GM20000 (cell line): ENCODE measurements at regions not wholly inside any gene's neighbourhood (a gene's known extent, or its start where the extent isn't known, plus 50 kb on each side); places are given as distances from the start of the nearest gene placed in this dataset.

Experiments used
- DNase-seq: peaks from one replicate; pipeline ENCODE4 v3.0.0; 2012; ENCODE audit warnings: low spot score
- CTCF ChIP-seq: IDR thresholded peaks from 2 replicates; pipeline ENCODE4 v1.5.1; 2012; ENCODE audit warnings: mild to moderate bottlenecking, control low read depth; ENCODE audit errors: extremely low read depth, missing control alignments

DNA sequence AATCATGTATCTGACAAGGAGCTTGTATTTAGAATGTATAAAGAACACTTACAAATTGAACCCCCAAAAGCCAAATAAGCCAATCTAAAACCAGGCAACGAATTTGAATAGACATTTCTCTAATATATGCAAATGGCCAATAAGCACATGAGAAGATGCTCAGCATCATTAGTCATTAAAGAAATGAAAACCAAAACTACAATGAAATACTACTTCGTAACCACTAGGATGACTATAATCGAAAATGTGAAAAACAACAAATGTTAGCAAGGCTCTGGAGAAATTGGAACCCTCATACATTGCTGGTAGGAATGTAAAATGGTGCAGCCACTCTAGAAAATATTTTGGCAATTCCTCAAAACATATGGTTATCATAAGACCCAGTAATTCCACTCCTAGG lies 105.8 kb upstream of the TOP1 start:
- TF ChIP-seq CTCF, result no peak
- no peak for DNase-seq

GRCh38 chr20:40925829-40926510 lies 102.7 kb upstream of the TOP1 start:
- DNase-seq, result no peak
- TF ChIP-seq CTCF, result no peak

DNA sequence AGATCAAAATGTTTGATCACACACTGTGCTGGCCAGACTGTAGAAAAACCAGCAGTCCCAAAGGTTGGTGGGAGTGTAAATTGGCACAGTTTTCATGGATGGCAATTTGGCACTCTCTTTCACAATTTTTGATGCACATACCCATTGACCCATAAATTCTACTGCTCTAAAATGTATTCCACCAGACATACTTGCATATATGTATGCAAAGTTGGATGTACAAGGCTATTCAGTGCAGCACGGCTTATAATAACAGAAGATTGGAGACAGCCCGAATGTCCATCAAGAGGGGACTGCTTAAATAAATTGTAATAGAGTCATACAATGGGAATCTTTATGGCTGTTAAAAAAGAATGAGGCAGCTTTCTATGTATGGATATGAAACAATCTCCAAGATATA lies 101.7 kb upstream of the TOP1 start:
- TF ChIP-seq CTCF, result no peak
- DNase-seq, result no peak

DNA sequence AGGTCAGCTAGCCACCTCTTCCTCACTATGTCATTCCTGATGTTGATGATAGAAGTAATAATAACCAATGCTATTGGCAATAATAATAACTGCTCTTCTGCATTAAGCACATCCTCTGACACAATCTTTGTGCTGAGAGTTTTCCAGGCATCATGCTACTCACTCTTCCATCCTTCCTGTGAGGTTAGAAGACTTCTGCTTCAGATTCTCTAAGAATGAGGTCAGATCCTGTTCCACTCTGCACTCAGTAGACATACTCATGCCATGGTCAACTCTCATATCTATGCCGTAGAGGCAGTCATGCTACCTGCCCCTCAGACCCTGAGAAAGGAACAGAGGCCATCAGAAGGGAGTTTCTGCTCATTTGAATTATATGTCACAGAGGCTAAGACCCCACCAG lies 98.1 kb upstream of the TOP1 start:
- no peak for DNase-seq
- TF ChIP-seq CTCF, result no peak

GRCh38 chr20:40931410-40932044 lies 97.1 kb upstream of the TOP1 start:
- TF ChIP-seq CTCF, result no peak
- DNase-seq, result no peak

- no peak for DNase-seq
- TF ChIP-seq CTCF, result no peak
Measured at GRCh38 chr20:40932436-40932835, 96.2 kb upstream of the TOP1 start.

DNA sequence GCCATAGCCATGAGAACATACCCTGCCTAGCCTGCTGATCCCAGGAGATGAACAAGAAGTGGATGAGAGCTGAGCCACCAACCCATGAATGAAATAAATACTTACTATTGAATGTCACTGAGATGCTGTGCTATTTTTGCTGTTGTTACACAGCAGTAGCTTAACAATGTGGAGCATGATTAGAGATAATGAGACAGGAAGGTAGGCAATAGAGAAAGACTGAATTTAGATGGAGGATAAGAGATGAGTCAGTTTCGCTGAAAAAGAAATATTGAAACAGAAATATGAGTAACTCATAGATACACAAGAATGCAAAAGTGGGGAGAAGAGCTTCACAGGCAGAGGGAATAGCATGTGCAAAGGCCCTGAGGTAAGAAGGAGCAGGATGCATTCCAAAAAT lies 94.9 kb upstream of the TOP1 start:
- no peak for DNase-seq
- no peak for TF ChIP-seq CTCF
